Astrocyte (in vitro differentiated cells and primary cell): ENCODE measurements at regions not wholly inside any gene's neighbourhood (a gene's known extent, or its start where the extent isn't known, plus 50 kb on each side); places are given as distances from the start of the nearest gene placed in this dataset.
"Not testable (repeated sequence)": the region's sequence is repeated elsewhere in the genome, so short reads cannot be mapped to it uniquely, and the experiment has no call there.

Source experiments
- CTCF ChIP-seq: IDR thresholded peaks from 2 replicates; pipeline ENCODE4 v1.5.1; 2011; ENCODE audit warnings: low read depth, mild to moderate bottlenecking, inconsistent platforms, low read length, moderate library complexity; ENCODE audit not compliant: insufficient read depth
- EZH2 ChIP-seq: IDR thresholded peaks from 2 replicates; pipeline ENCODE4 v1.6.1; 2012; ENCODE audit warnings: mild to moderate bottlenecking, low read length, inconsistent platforms; ENCODE audit not compliant: insufficient read depth

GRCh38 chr2:87093937-87094529, 72.4 kb upstream of the PLGLB1 start:
- TF ChIP-seq CTCF, EZH2: not testable (repeated sequence)
